DND-41 (cell line): ENCODE measurements at regions not wholly inside any gene's neighbourhood (a gene's known extent, or its start where the extent isn't known, plus 50 kb on each side); places are given as distances from the start of the nearest gene placed in this dataset.

ENCODE experiments used
- ATAC-seq: fragments of 200-7000 bp; cut with Tn5 transposase; 3 replicates; pipeline ENCODE4 v1.9.1; 2021; ENCODE audit warnings: low read depth; ENCODE audit not compliant: insufficient read depth
- DNase-seq: peaks from one replicate; pipeline ENCODE4 v3.0.0-alpha.2; 2020
- H2AFZ ChIP-seq: 2 replicates; pipeline ENCODE4 v1.6.0; 2012; ENCODE audit warnings: low read depth, low read length
- H3K27ac ChIP-seq: 2 replicates; pipeline ENCODE4 v1.5.1; 2012; ENCODE audit warnings: low read length, inconsistent platforms
- H3K27me3 ChIP-seq: fragments of 200-600 bp; sonication (generic); 2 replicates; pipeline ENCODE4 v1.6.0; 2012; ENCODE audit warnings: low read length, mild to moderate bottlenecking, inconsistent platforms; ENCODE audit not compliant: insufficient read depth, poor library complexity
- H3K36me3 ChIP-seq: 2 replicates; pipeline ENCODE4 v1.5.1; 2012; ENCODE audit warnings: low read length, inconsistent platforms; ENCODE audit not compliant: insufficient read depth
- H3K4me1 ChIP-seq: 2 replicates; pipeline ENCODE4 v1.5.1; 2012; ENCODE audit warnings: mild to moderate bottlenecking, low read length; ENCODE audit not compliant: insufficient read depth
- H3K4me2 ChIP-seq: 2 replicates; pipeline ENCODE4 v1.6.0; 2012; ENCODE audit warnings: mild to moderate bottlenecking, moderate library complexity, low read length, inconsistent platforms; ENCODE audit not compliant: insufficient read depth
- H3K4me3 ChIP-seq, 2 experiments: fragments of 200-600 bp in 1 of 2; shearing (Covaris generic) in 1 of 2; 2 replicates each; pipeline ENCODE4 v1.5.1; 2012 to 2016; ENCODE audit warnings: inconsistent platforms in 2 of 2, low read length in 2 of 2, mild to moderate bottlenecking in 2 of 2, low read depth in 1 of 2, moderate library complexity in 1 of 2
- H3K79me2 ChIP-seq: 2 replicates; pipeline ENCODE4 v1.6.0; 2012; ENCODE audit warnings: low read length, inconsistent platforms; ENCODE audit not compliant: insufficient read depth
- H3K9ac ChIP-seq: 2 replicates; pipeline ENCODE4 v1.6.0; 2012; ENCODE audit warnings: low read depth, mild to moderate bottlenecking, inconsistent platforms, low read length, moderate library complexity
- H3K9me3 ChIP-seq: 2 replicates; pipeline ENCODE4 v1.5.1; 2012; ENCODE audit warnings: low read length, moderate library complexity, mild to moderate bottlenecking, inconsistent platforms; ENCODE audit not compliant: insufficient read depth, severe bottlenecking
- H4K20me1 ChIP-seq: 2 replicates; pipeline ENCODE4 v1.6.0; 2012; ENCODE audit warnings: low read length; ENCODE audit not compliant: insufficient read depth
- EZH2 ChIP-seq: IDR thresholded peaks from 3 replicates; pipeline ENCODE4 v1.6.1; 2012; ENCODE audit warnings: borderline replicate concordance, low read depth, mild to moderate bottlenecking, moderate library complexity, low read length, inconsistent platforms; ENCODE audit not compliant: severe bottlenecking
- TF ChIP-seq, protein P1 (sequence below): IDR thresholded peaks from 2 replicates; pipeline ENCODE4 v1.5.1; 2012; ENCODE audit warnings: borderline replicate concordance, low read length, moderate library complexity, mild to moderate bottlenecking; ENCODE audit not compliant: poor library complexity, severe bottlenecking; ENCODE audit errors: extremely low read depth

DNA sequence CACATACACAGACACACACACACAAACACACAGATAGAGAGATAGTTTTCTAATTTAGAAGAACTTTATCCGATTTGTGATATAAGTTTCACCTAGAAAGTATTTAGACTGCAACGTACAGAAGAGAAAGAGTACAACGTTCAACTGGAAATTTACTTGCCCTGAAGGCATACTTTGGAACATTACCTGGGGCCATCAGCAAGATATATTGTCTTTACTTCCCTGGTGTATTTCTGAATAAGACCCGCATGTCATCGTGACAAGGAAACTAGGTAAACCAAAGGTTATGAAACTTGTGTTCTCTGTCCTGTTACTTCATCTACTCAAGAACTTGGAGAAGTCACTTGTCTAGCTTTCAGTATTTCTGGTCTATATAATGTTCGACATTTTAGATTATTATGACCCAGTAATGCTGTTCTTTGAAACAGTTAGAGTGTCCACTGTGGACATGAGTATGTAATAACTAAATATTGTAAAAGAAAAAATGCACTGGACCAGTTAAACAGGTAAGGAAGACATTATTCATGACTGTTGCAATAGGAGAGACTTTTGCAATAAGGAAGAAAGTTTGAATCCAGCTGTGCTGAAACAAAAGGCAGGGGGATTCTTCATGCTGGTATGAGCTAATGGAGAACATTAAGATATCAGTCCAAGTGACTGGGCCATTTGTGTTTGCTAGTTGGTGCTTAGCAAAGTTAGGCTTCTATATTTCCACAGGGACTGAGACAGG is 1791.1 kb downstream of the MAT2B start:
- Histone ChIP-seq H3K27ac (no peak overlapping the region), H3K9me3 (no peaks in the 10 kb centered on the region), H3K4me2 (no peak overlapping the region), H3K4me3 (no peak overlapping the region), H3K36me3 (no peaks in the 10 kb centered on the region), H3K9ac (no peak overlapping the region), H4K20me1 (no peaks in the 10 kb centered on the region), H3K79me2 (no peaks in the 10 kb centered on the region), H3K27me3 (no peaks in the 10 kb centered on the region), H3K4me1 (no peaks in the 10 kb centered on the region), H2AFZ (no peak overlapping the region)
- no peak for TF ChIP-seq EZH2
- TF ChIP-seq, protein P1, sequence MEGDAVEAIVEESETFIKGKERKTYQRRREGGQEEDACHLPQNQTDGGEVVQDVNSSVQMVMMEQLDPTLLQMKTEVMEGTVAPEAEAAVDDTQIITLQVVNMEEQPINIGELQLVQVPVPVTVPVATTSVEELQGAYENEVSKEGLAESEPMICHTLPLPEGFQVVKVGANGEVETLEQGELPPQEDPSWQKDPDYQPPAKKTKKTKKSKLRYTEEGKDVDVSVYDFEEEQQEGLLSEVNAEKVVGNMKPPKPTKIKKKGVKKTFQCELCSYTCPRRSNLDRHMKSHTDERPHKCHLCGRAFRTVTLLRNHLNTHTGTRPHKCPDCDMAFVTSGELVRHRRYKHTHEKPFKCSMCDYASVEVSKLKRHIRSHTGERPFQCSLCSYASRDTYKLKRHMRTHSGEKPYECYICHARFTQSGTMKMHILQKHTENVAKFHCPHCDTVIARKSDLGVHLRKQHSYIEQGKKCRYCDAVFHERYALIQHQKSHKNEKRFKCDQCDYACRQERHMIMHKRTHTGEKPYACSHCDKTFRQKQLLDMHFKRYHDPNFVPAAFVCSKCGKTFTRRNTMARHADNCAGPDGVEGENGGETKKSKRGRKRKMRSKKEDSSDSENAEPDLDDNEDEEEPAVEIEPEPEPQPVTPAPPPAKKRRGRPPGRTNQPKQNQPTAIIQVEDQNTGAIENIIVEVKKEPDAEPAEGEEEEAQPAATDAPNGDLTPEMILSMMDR, result no peak
- DNase-seq (no peak), ATAC-seq (no peak)

DNA sequence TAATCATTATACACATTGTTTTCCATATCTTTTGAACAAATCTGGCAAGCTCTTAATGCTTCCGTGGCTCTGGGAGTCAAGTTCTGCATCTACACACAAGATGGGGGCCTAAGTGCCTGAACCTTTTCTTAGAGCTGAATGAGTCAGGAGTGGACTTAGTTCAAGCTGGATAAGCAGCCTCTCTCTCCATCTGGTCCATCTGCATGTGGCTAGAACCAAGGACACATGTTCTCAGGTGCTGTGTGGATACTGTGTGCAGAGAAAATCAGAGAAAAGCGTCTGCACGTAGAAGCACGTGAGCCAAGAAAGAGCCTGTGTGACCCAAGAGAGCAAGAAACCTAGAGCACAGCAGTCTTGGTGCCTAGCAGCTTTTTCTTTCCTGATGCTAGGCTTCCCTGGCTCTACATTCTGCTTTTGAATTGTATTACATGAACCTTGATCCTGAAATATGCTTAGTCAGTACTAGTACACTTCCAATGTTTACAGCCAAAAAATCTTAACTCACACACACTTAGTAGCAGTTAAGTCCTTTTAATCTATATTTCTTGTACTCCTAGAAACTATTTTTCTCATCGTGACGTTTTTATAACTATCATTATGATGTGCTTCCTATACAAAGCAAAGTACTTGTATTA is 1798.9 kb downstream of the MAT2B start:
- TF ChIP-seq, protein P1, result no peak
- TF ChIP-seq EZH2, result no peak
- Histone ChIP-seq H3K9me3 (no peaks in the 10 kb centered on the region), H3K27me3 (no peaks in the 10 kb centered on the region), H4K20me1 (no peaks in the 10 kb centered on the region), H2AFZ (no peak overlapping the region), H3K9ac (no peak overlapping the region), H3K79me2 (no peaks in the 10 kb centered on the region), H3K27ac (no peak overlapping the region), H3K36me3 (no peaks in the 10 kb centered on the region), H3K4me1 (no peaks in the 10 kb centered on the region), H3K4me2 (no peak overlapping the region), H3K4me3 (no peak overlapping the region)
- ATAC-seq (no peak), DNase-seq (no peak)

DNA sequence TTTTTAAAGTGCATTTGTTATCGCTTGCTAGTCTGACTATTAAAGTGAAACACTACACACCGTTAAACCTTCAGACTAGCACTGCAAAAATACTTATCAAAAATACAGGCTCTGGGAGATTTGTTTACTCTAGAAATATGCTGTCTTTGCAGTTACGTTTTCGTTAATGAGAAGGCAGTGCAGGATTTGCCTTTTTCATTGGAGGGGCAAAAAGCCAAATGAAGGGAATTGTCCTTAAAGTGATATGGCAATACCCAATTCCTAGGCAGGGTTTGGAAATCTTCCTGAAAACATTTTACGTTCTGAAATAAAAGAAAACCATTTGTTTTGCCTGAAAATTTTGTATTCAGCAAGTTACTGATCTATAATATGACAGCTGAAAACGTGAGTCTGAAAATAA is 1800.2 kb downstream of the MAT2B start:
- DNase-seq (no peak), ATAC-seq (no peak)
- Histone ChIP-seq H3K9me3 (no peaks in the 10 kb centered on the region), H3K9ac (no peak overlapping the region), H3K27me3 (no peaks in the 10 kb centered on the region), H3K4me1 (no peaks in the 10 kb centered on the region), H3K4me3 (no peak overlapping the region), H3K36me3 (no peaks in the 10 kb centered on the region), H3K4me2 (no peak overlapping the region), H3K79me2 (no peaks in the 10 kb centered on the region), H2AFZ (no peak overlapping the region), H4K20me1 (no peaks in the 10 kb centered on the region), H3K27ac (no peak overlapping the region)
- TF ChIP-seq, protein P1, result no peak
- TF ChIP-seq EZH2, result no peak
